Uterus (tissue), 3 donors: ENCODE measurements at regions not wholly inside any gene's neighbourhood (a gene's known extent, or its start where the extent isn't known, plus 50 kb on each side); places are given as distances from the start of the nearest gene placed in this dataset.

Experiments
- DNase-seq, 2 donors: peaks; one replicate each; pipeline ENCODE4 v3.0.0-alpha.2; 2019 to 2020
- H3K27ac ChIP-seq, 2 donors: fragments of 200-600 bp; sonication (generic); 1 replicate in 1 of 2; 2 replicates in 1 of 2; pipeline ENCODE4 v1.5.1; 2016 to 2018
- H3K27me3 ChIP-seq, 2 donors: fragments of 200-600 bp; sonication (generic); one replicate each; pipeline ENCODE4 v1.5.1; 2018 to 2019; ENCODE audit warnings: control low read depth in 1 of 2
- H3K36me3 ChIP-seq, 2 donors: fragments of 200-600 bp; sonication (generic); one replicate each; pipeline ENCODE4 v1.5.1; 2019; ENCODE audit warnings: control low read depth in 1 of 2
- H3K4me1 ChIP-seq, 2 donors: fragments of 200-600 bp; sonication (generic); one replicate each; pipeline ENCODE4 v1.5.1; 2018 to 2019; ENCODE audit warnings: control low read depth in 1 of 2
- H3K4me3 ChIP-seq, 2 donors: fragments of 200-600 bp; sonication (generic); 1 replicate in 1 of 2; 2 replicates in 1 of 2; pipeline ENCODE4 v1.5.1; 2018 to 2019; ENCODE audit warnings: mild to moderate bottlenecking in 1 of 2
- H3K9me3 ChIP-seq, 2 donors: fragments of 200-600 bp; sonication (generic); one replicate each; pipeline ENCODE4 v1.5.1; 2019; ENCODE audit warnings: control low read depth in 1 of 2
- CTCF ChIP-seq, 4 experiments: fragments of 200-600 bp in 2 of 4; fragments of 450-650 bp in 2 of 4; sonication (generic) in 2 of 4; IDR thresholded peaks; one replicate each; pipeline ENCODE4 v1.5.1; 2016 to 2019; ENCODE audit warnings: antibody characterized with exemption in 4 of 4, mild to moderate bottlenecking in 2 of 4, moderate library complexity in 1 of 4
- POLR2A ChIP-seq, 2 donors: fragments of 450-650 bp; IDR thresholded peaks; one replicate each; pipeline ENCODE4 v1.6.1; 2016; ENCODE audit warnings: antibody characterized with exemption in 2 of 2, mild to moderate bottlenecking in 1 of 2, moderate library complexity in 1 of 2
- intact Hi-C: fragments of 100-400 bp; cut with DNase I; formaldehyde crosslinking; loops from one replicate; pipeline ENCODE4 v1.15.1; 2023; ENCODE audit warnings: low total_unique reads
- donor health status: DM: yes; HTN: yes; CAD: no.

GRCh38 chr12:42992826-42993225 lies 403.3 kb upstream of the PRICKLE1 start:
- Histone ChIP-seq H3K27ac (no peak overlapping the region), H3K27me3 (no peaks in the 10 kb centered on the region), H3K4me3 (no peak overlapping the region), H3K36me3 (no peaks in the 10 kb centered on the region), H3K9me3 (no peaks in the 10 kb centered on the region), H3K4me1 (no peaks in the 10 kb centered on the region)
- intact Hi-C loops = no loop called here
- no peak for TF ChIP-seq CTCF (IDR thresholded peaks at IDR 0.05)
- no peak for TF ChIP-seq POLR2A (IDR thresholded peaks at IDR 0.05)
- DNase-seq = no peak

GRCh38 chr12:42990387-42990786 lies 400.8 kb upstream of the PRICKLE1 start:
- TF ChIP-seq POLR2A (IDR thresholded peaks at IDR 0.05) (no peak), CTCF (IDR thresholded peaks at IDR 0.05) (no peak)
- Histone ChIP-seq H3K36me3 (no peaks in the 10 kb centered on the region), H3K4me3 (no peak overlapping the region), H3K27me3 (no peaks in the 10 kb centered on the region), H3K27ac (no peak overlapping the region), H3K4me1 (no peaks in the 10 kb centered on the region), H3K9me3 (no peaks in the 10 kb centered on the region)
- DNase-seq = no peak
- intact Hi-C loops = no loop called here

GRCh38 chr12:42987216-42987650 lies 397.7 kb upstream of the PRICKLE1 start:
- TF ChIP-seq CTCF (IDR thresholded peaks at IDR 0.05) (no peak), POLR2A (IDR thresholded peaks at IDR 0.05) (no peak)
- Histone ChIP-seq H3K27ac (no peak overlapping the region), H3K4me1 (no peaks in the 10 kb centered on the region), H3K4me3 (no peak overlapping the region), H3K9me3 (no peaks in the 10 kb centered on the region), H3K36me3 (no peaks in the 10 kb centered on the region), H3K27me3 (no peaks in the 10 kb centered on the region)
- no peak for DNase-seq
- intact Hi-C loops = no loop called here

GRCh38 chr12:42985506-42985905 lies 396.0 kb upstream of the PRICKLE1 start:
- H3K36me3 ChIP-seq = no peaks in the 10 kb centered on the region
- H3K9me3 ChIP-seq = no peaks in the 10 kb centered on the region
- H3K27me3 ChIP-seq = no peaks in the 10 kb centered on the region
- H3K4me3 ChIP-seq = no peak overlapping the region
- no peak overlapping the region for H3K27ac ChIP-seq
- DNase-seq = no peak
- no peaks in the 10 kb centered on the region for H3K4me1 ChIP-seq
- TF ChIP-seq CTCF (IDR thresholded peaks at IDR 0.05) (no peak), POLR2A (IDR thresholded peaks at IDR 0.05) (no peak)
- intact Hi-C loops = no loop called here

GRCh38 chr12:42982828-42983227 lies 393.3 kb upstream of the PRICKLE1 start:
- intact Hi-C loops = no loop called here
- Histone ChIP-seq H3K4me3 (no peak overlapping the region), H3K27ac (no peak overlapping the region), H3K4me1 (no peaks in the 10 kb centered on the region), H3K36me3 (no peaks in the 10 kb centered on the region), H3K9me3 (no peaks in the 10 kb centered on the region), H3K27me3 (no peaks in the 10 kb centered on the region)
- TF ChIP-seq POLR2A (IDR thresholded peaks at IDR 0.05) = no peak
- TF ChIP-seq CTCF (IDR thresholded peaks at IDR 0.05) = no peak
- DNase-seq = no peak
